HepG2 (cell line): ENCODE measurements at regions not wholly inside any gene's neighbourhood (a gene's known extent, or its start where the extent isn't known, plus 50 kb on each side); places are given as distances from the start of the nearest gene placed in this dataset.
A peak's percentile ranks its signal among the peaks of the same experiment; 100 is the strongest.

Experiments used
- ATF7-NPFF ChIP-seq: sonication (generic); formaldehyde crosslinking; IDR thresholded peaks from 2 replicates; pipeline ENCODE4 v1.8.1; 2023; ENCODE audit warnings: mild to moderate bottlenecking, low read depth, missing genetic modification reagents, moderate library complexity
- BCLAF1 ChIP-seq: fragments of 450-650 bp; IDR thresholded peaks from 2 replicates; pipeline ENCODE4 v1.6.1; 2017; ENCODE audit warnings: mild to moderate bottlenecking
- GABPA ChIP-seq, 2 experiments: IDR thresholded peaks; 2 replicates each; pipeline ENCODE4 v1.6.1; 2011 to 2016; ENCODE audit warnings: low read depth in 2 of 2, low read length in 1 of 2, missing biosample characterization in 1 of 2, missing genetic modification characterization in 1 of 2
- KDM1A ChIP-seq: IDR thresholded peaks from 2 replicates; pipeline ENCODE4 v1.6.1; 2016; ENCODE audit warnings: missing compliant biosample characterization
- MXD3 ChIP-seq: IDR thresholded peaks from 2 replicates; pipeline ENCODE4 v1.6.1; 2016; ENCODE audit warnings: mild to moderate bottlenecking, missing biosample characterization, missing genetic modification reagents
- MYNN ChIP-seq: sonication (generic); formaldehyde crosslinking; IDR thresholded peaks from 2 replicates; pipeline ENCODE4 v1.4.0; 2020; ENCODE audit warnings: mild to moderate bottlenecking, low read depth, missing genetic modification reagents
- NFKB2 ChIP-seq: sonication (generic); formaldehyde crosslinking; IDR thresholded peaks from 2 replicates; pipeline ENCODE4 v1.4.0; 2020; ENCODE audit warnings: missing genetic modification reagents, borderline replicate concordance
- NR2F6 ChIP-seq, 2 experiments: IDR thresholded peaks; 2 replicates each; pipeline ENCODE4 v1.6.1; 2016; ENCODE audit warnings: antibody characterized with exemption in 1 of 2, mild to moderate bottlenecking in 1 of 2
- RORA ChIP-seq: sonication (generic); formaldehyde crosslinking; IDR thresholded peaks from 2 replicates; pipeline ENCODE4 v1.5.0; 2020; ENCODE audit warnings: mild to moderate bottlenecking, missing genetic modification reagents, moderate library complexity
- TARDBP ChIP-seq: sonication (generic); formaldehyde crosslinking; IDR thresholded peaks from 2 replicates; pipeline ENCODE4 v1.8.0; 2022; ENCODE audit warnings: mild to moderate bottlenecking, missing genetic modification reagents
- TFDP1 ChIP-seq: IDR thresholded peaks from 2 replicates; pipeline ENCODE4 v1.6.1; 2016; ENCODE audit warnings: missing compliant biosample characterization, missing genetic modification reagents, borderline replicate concordance
- ZC3H13 ChIP-seq: sonication (generic); formaldehyde crosslinking; IDR thresholded peaks from 2 replicates; pipeline ENCODE4 v1.8.1; 2023; ENCODE audit warnings: mild to moderate bottlenecking, missing genetic modification reagents, moderate library complexity
- ZNF251 ChIP-seq: sonication (generic); formaldehyde crosslinking; IDR thresholded peaks from 2 replicates; pipeline ENCODE4 v1.9.0; 2021; ENCODE audit warnings: mild to moderate bottlenecking, missing genetic modification reagents
- ZNF296 ChIP-seq: sonication (generic); formaldehyde crosslinking; conservative IDR thresholded peaks from 2 replicates; pipeline ENCODE4 v1.5.0; 2020; ENCODE audit warnings: mild to moderate bottlenecking, missing genetic modification reagents
- ZNF383 ChIP-seq: sonication (generic); formaldehyde crosslinking; IDR thresholded peaks from 2 replicates; pipeline ENCODE4 v1.4.0; 2020; ENCODE audit warnings: missing genetic modification reagents, mild to moderate bottlenecking, borderline replicate concordance
- ZNF441 ChIP-seq: sonication (generic); formaldehyde crosslinking; IDR thresholded peaks from 2 replicates; pipeline ENCODE4 v1.7.0; 2021; ENCODE audit warnings: missing genetic modification reagents, borderline replicate concordance
- ZNF546 ChIP-seq: sonication (generic); formaldehyde crosslinking; conservative IDR thresholded peaks from 2 replicates; pipeline ENCODE4 v1.8.1; 2023; ENCODE audit warnings: mild to moderate bottlenecking, missing genetic modification reagents
- ZUFSP ChIP-seq: sonication (generic); formaldehyde crosslinking; IDR thresholded peaks from 2 replicates; pipeline ENCODE4 v1.9.0; 2021; ENCODE audit warnings: missing genetic modification reagents, mild to moderate bottlenecking, borderline replicate concordance
- ZXDC ChIP-seq: sonication (generic); formaldehyde crosslinking; IDR thresholded peaks from 2 replicates; pipeline ENCODE4 v1.5.0; 2020; ENCODE audit warnings: mild to moderate bottlenecking, missing genetic modification reagents

- TF ChIP-seq ZXDC (CRISPR knock-in tag) (no peak; the same call in 1 of the 2 replicates), TFDP1 (peak; percentile 35; the same call in 1 of the 2 replicates), GABPA (IDR thresholded peaks at IDR 0.05; ENCODE audit: low read depth, low read length) (peak; percentile 66), GABPA (CRISPR knock-in tag; IDR thresholded peaks at IDR 0.05; ENCODE audit: low read depth) (peak; percentile 91), ZUFSP (CRISPR knock-in tag) (no peak), NFKB2 (CRISPR knock-in tag) (peak; percentile 79; the same call in 1 of the 2 replicates), ZNF296 (peak; percentile 52; the same call in 1 of the 2 replicates), TARDBP (CRISPR knock-in tag) (peak; percentile 80), ZC3H13 (CRISPR knock-in tag) (no peak; the same call in 1 of the 2 replicates), NR2F6 (IDR thresholded peaks at IDR 0.05) (no peak), NR2F6 (CRISPR knock-in tag; IDR thresholded peaks at IDR 0.05) (peak; percentile 65; the same call in 1 of the 2 replicates), ZNF546 (CRISPR knock-in tag) (0 out of 2 replicates have a peak, but pooled peaks have one; percentile 63), RORA (CRISPR knock-in tag) (no peak), ZNF441 (CRISPR knock-in tag) (peak; percentile 71; the same call in 1 of the 2 replicates), ZNF383 (no peak), MYNN (CRISPR knock-in tag) (0 out of 2 replicates have a peak, but pooled peaks have one; percentile 27), ZNF251 (CRISPR knock-in tag) (no peak; the same call in 1 of the 2 replicates), ATF7-NPFF (CRISPR knock-in tag) (peak; percentile 94), BCLAF1 (no peak), KDM1A (CRISPR knock-in tag) (no peak), MXD3 (CRISPR knock-in tag) (peak; percentile 38; the same call in 1 of the 2 replicates)
Observed at GRCh38 chr2:41840702-41841551, 206.9 kb upstream of the PKDCC start (continued).
